Germinal center (tissue), 1 donor: ENCODE measurements at regions not wholly inside any gene's neighbourhood (a gene's known extent, or its start where the extent isn't known, plus 50 kb on each side); places are given as distances from the start of the nearest gene placed in this dataset.
"Not testable (repeated sequence)": the region's sequence is repeated elsewhere in the genome, so short reads cannot be mapped to it uniquely, and the experiment has no call there.

Source experiments
- DNase-seq: peaks from one replicate; pipeline ENCODE4 v3.0.0; 2012; ENCODE audit warnings: mixed read lengths, low spot score

GRCh38 chr15:66884115-66884622 lies 181.2 kb upstream of the SMAD3 start:
- no peak for DNase-seq

GRCh38 chr15:66884661-66885237 lies 180.7 kb upstream of the SMAD3 start:
- DNase-seq, result no peak

GRCh38 chr15:66885281-66885915 lies 180.0 kb upstream of the SMAD3 start:
- DNase-seq, result no peak

GRCh38 chr15:66886241-66886675 lies 179.1 kb upstream of the SMAD3 start:
- no peak for DNase-seq

- DNase-seq, result no peak
Measured at GRCh38 chr15:66886686-66887273, 178.6 kb upstream of the SMAD3 start.

GRCh38 chr15:66889298-66889697 lies 176.1 kb upstream of the SMAD3 start:
- DNase-seq, result not testable (repeated sequence)

GRCh38 chr15:66891776-66892175 lies 173.6 kb upstream of the SMAD3 start:
- DNase-seq, result no peak

GRCh38 chr15:66893294-66893693 lies 172.1 kb upstream of the SMAD3 start:
- no peak for DNase-seq

- DNase-seq, result no peak
Measured at GRCh38 chr15:66894363-66894762, 171.0 kb upstream of the SMAD3 start.

- DNase-seq, result no peak
Measured at GRCh38 chr15:66894986-66895780, 170.2 kb upstream of the SMAD3 start.

GRCh38 chr15:66895794-66896453 lies 169.5 kb upstream of the SMAD3 start:
- no peak for DNase-seq

GRCh38 chr15:66896611-66897010 lies 168.8 kb upstream of the SMAD3 start:
- DNase-seq, result no peak

- DNase-seq, result no peak
Measured at GRCh38 chr15:66897416-66897815, 168.0 kb upstream of the SMAD3 start.

- DNase-seq, result no peak
Measured at GRCh38 chr15:66897971-66898370, 167.4 kb upstream of the SMAD3 start.

GRCh38 chr15:66898656-66899386 lies 166.6 kb upstream of the SMAD3 start:
- no peak for DNase-seq

GRCh38 chr15:66899555-66900350 lies 165.6 kb upstream of the SMAD3 start:
- no peak for DNase-seq

- no peak for DNase-seq
Measured at GRCh38 chr15:66900586-66901310, 164.7 kb upstream of the SMAD3 start.

- DNase-seq, result no peak
Measured at GRCh38 chr15:66901336-66902100, 163.9 kb upstream of the SMAD3 start.

- no peak for DNase-seq
Measured at GRCh38 chr15:66905185-66905584, 160.2 kb upstream of the SMAD3 start.
